ENCODE measurements at regions not wholly inside any gene's neighbourhood (a gene's known extent, or its start where the extent isn't known, plus 50 kb on each side); places are given as distances from the start of the nearest gene placed in this dataset.

DNA sequence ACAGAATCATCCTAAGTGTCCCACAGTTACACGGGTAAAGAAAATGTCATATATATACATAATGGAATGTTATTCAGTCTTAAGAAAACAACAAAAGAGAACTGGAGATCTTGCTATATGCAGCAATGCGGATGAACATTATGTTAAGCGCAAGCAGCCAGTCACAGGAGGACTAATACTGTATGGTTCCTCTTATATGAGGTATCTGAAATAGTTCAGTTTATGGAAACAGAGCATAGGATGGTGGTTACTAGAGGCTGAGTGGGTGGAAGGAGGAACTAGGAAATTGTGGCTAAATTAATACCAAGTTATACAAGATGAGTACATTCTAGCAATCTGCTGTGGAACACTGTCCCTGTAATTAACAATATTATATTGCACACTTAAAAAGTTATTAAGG is 834.3 kb downstream of the KCNT2 start:
- H3K4me1 ChIP-seq (ENCODE audit: insufficient read depth, low read length) = no peaks in the 10 kb centered on the region
- H3K9ac ChIP-seq (ENCODE audit: low read depth, low read length) = no peak overlapping the region
- no peaks in the 10 kb centered on the region for H3K36me3 ChIP-seq (ENCODE audit: insufficient read depth, low read length)
- H3K9me3 ChIP-seq (ENCODE audit: control insufficient read depth, insufficient read depth, low read length) = no peaks in the 10 kb centered on the region

DNA sequence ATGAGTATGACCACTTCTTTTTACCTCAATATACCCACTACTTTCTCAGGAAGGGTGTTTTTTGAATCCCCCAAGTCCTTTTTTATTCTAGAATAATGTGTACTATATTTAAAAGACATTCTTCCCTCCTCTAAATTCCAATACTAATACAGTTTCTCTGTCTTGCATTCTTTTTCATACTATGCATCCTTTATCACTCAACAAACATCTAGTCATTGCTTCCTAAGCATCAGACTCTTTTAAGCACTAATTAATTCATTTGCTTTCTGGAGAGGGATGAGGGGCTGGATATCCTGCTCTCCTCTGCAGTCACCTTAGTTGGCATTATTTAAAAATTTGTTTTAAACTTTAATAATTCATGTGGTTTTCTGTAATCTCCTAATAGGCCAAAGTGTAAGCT is 838.8 kb downstream of the KCNT2 start:
- Histone ChIP-seq H3K36me3 (ENCODE audit: insufficient read depth, low read length) (no peaks in the 10 kb centered on the region), H3K9me3 (ENCODE audit: control insufficient read depth, insufficient read depth, low read length) (no peaks in the 10 kb centered on the region), H3K4me1 (ENCODE audit: insufficient read depth, low read length) (no peaks in the 10 kb centered on the region), H3K9ac (ENCODE audit: low read depth, low read length) (no peak overlapping the region)

GRCh38 chr1:195768936-195769335 is 839.3 kb downstream of the KCNT2 start:
- Histone ChIP-seq H3K9ac (ENCODE audit: low read depth, low read length) (no peak overlapping the region), H3K36me3 (ENCODE audit: insufficient read depth, low read length) (no peaks in the 10 kb centered on the region), H3K4me1 (ENCODE audit: insufficient read depth, low read length) (no peaks in the 10 kb centered on the region), H3K9me3 (ENCODE audit: control insufficient read depth, insufficient read depth, low read length) (no peaks in the 10 kb centered on the region)

GRCh38 chr1:195768377-195768776 is 839.9 kb downstream of the KCNT2 start:
- H3K4me1 ChIP-seq (ENCODE audit: insufficient read depth, low read length) = no peaks in the 10 kb centered on the region
- no peaks in the 10 kb centered on the region for H3K36me3 ChIP-seq (ENCODE audit: insufficient read depth, low read length)
- no peaks in the 10 kb centered on the region for H3K9me3 ChIP-seq (ENCODE audit: control insufficient read depth, insufficient read depth, low read length)
- no peak overlapping the region for H3K9ac ChIP-seq (ENCODE audit: low read depth, low read length)

GRCh38 chr1:195766709-195767108 is 841.5 kb downstream of the KCNT2 start:
- no peak overlapping the region for H3K9ac ChIP-seq (ENCODE audit: low read depth, low read length)
- H3K4me1 ChIP-seq (ENCODE audit: insufficient read depth, low read length) = no peaks in the 10 kb centered on the region
- no peaks in the 10 kb centered on the region for H3K36me3 ChIP-seq (ENCODE audit: insufficient read depth, low read length)
- no peaks in the 10 kb centered on the region for H3K9me3 ChIP-seq (ENCODE audit: control insufficient read depth, insufficient read depth, low read length)

- Histone ChIP-seq H3K4me1 (ENCODE audit: insufficient read depth, low read length) (no peaks in the 10 kb centered on the region), H3K9me3 (ENCODE audit: control insufficient read depth, insufficient read depth, low read length) (no peaks in the 10 kb centered on the region), H3K36me3 (ENCODE audit: insufficient read depth, low read length) (no peaks in the 10 kb centered on the region), H3K9ac (ENCODE audit: low read depth, low read length) (no peak overlapping the region)
Observed at GRCh38 chr1:195765099-195765498, 843.1 kb downstream of the KCNT2 start.

GRCh38 chr1:195763907-195764374 is 844.3 kb downstream of the KCNT2 start:
- Histone ChIP-seq H3K9me3 (ENCODE audit: control insufficient read depth, insufficient read depth, low read length) (no peaks in the 10 kb centered on the region), H3K4me1 (ENCODE audit: insufficient read depth, low read length) (no peaks in the 10 kb centered on the region), H3K9ac (ENCODE audit: low read depth, low read length) (no peak overlapping the region), H3K36me3 (ENCODE audit: insufficient read depth, low read length) (no peaks in the 10 kb centered on the region)

DNA sequence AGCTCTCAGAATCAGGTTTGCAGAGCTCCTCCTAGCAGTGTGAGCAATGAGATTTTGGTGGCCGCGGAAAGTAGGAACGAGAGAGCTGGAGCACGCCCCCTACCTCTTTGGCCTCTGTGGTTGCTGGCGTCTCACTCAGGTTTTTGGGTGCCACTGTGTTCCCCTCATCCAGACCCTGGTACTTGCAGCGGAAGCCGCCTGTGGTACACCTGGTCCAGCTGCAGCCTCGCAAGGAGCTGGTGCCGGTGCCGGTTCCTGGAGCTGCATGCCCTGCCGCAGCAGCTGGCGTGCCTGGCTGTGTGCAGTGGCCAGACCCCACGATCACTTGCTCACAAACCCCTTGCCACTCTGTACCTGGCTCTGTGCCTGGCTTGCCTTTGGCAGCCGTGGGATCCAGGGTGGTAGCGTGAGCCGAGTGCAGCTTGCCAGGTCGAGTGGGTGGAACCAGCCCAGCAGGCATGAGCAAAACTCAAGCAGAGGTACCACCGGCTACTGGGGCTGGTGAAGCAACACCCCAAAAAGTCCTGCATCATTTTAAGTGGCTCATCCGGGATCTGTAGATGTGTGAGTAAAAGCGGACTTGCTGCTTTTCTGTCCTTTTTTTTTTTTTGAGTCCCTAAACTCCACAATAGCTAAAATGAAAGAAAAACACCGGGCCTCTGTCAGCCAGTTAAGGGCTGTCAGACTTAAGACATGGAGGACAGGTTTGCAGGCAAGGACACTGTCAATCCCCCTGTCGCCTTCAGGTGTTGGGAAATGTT is 844.9 kb downstream of the KCNT2 start:
- no peaks in the 10 kb centered on the region for H3K9me3 ChIP-seq (ENCODE audit: control insufficient read depth, insufficient read depth, low read length)
- H3K4me1 ChIP-seq (ENCODE audit: insufficient read depth, low read length) = no peaks in the 10 kb centered on the region
- no peaks in the 10 kb centered on the region for H3K36me3 ChIP-seq (ENCODE audit: insufficient read depth, low read length)
- no peak overlapping the region for H3K9ac ChIP-seq (ENCODE audit: low read depth, low read length)

DNA sequence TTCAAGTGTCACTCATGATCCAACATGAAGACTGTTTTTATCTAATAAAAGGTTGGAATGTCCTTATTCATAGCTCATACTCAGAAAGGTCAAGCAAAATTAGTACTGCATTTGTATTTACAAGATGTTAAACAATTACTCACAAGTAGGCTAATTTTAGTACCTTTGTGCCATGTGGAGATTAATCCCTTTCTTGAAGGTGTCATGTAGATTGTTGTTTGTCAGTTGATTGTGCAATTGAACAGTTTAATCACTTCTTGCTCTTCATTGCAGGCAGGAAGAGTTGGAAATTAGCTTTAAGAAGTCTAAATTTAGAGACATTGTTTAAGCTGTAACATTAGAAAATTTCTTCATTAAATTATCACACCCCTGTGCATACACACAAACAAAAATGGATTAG is 847.1 kb downstream of the KCNT2 start:
- Histone ChIP-seq H3K4me1 (ENCODE audit: insufficient read depth, low read length) (no peaks in the 10 kb centered on the region), H3K9me3 (ENCODE audit: control insufficient read depth, insufficient read depth, low read length) (no peaks in the 10 kb centered on the region), H3K9ac (ENCODE audit: low read depth, low read length) (no peak overlapping the region), H3K36me3 (ENCODE audit: insufficient read depth, low read length) (no peaks in the 10 kb centered on the region)

- Histone ChIP-seq H3K4me1 (ENCODE audit: insufficient read depth, low read length) (no peaks in the 10 kb centered on the region), H3K9me3 (ENCODE audit: control insufficient read depth, insufficient read depth, low read length) (no peaks in the 10 kb centered on the region; the same call in 1 of the 2 replicates), H3K9ac (ENCODE audit: low read depth, low read length) (no peak overlapping the region), H3K36me3 (ENCODE audit: insufficient read depth, low read length) (no peaks in the 10 kb centered on the region)
Observed at GRCh38 chr1:195756109-195756508, 852.1 kb downstream of the KCNT2 start.

GRCh38 chr1:195754874-195755273 is 853.4 kb downstream of the KCNT2 start:
- no peaks in the 10 kb centered on the region for H3K4me1 ChIP-seq (ENCODE audit: insufficient read depth, low read length)
- no peaks in the 10 kb centered on the region for H3K36me3 ChIP-seq (ENCODE audit: insufficient read depth, low read length)
- no peaks in the 10 kb centered on the region; the same call in 1 of the 2 replicates for H3K9me3 ChIP-seq (ENCODE audit: control insufficient read depth, insufficient read depth, low read length)
- H3K9ac ChIP-seq (ENCODE audit: low read depth, low read length) = no peak overlapping the region

- H3K9ac ChIP-seq (ENCODE audit: low read depth, low read length) = no peak overlapping the region
- H3K36me3 ChIP-seq (ENCODE audit: insufficient read depth, low read length) = no peaks in the 10 kb centered on the region
- H3K9me3 ChIP-seq (ENCODE audit: control insufficient read depth, insufficient read depth, low read length) = no peaks in the 10 kb centered on the region; the same call in 1 of the 2 replicates
- H3K4me1 ChIP-seq (ENCODE audit: insufficient read depth, low read length) = no peaks in the 10 kb centered on the region
Observed at GRCh38 chr1:195754303-195754702, 853.9 kb downstream of the KCNT2 start.

DNA sequence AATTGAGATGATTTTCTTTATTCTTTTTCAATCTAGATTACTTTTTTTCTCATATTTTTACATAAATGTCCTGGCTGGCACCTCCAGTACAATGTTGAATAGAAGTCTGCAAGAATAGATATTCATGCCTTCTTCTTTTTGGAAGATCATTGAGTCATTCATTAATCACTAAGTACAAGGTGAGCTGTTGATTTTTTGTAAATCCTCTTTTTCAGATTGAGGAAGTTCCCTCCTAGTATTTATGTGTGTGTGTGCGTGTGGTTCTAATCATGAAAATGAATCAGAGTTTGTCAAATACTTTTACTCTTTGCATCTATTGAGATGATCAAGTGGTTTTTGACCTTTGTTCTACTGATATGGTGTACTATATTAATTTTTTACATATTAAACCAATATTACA is 859.3 kb downstream of the KCNT2 start:
- Histone ChIP-seq H3K36me3 (ENCODE audit: insufficient read depth, low read length) (no peaks in the 10 kb centered on the region), H3K4me1 (ENCODE audit: insufficient read depth, low read length) (no peaks in the 10 kb centered on the region), H3K9ac (ENCODE audit: low read depth, low read length) (no peak overlapping the region), H3K9me3 (ENCODE audit: control insufficient read depth, insufficient read depth, low read length) (no peaks in the 10 kb centered on the region; the same call in 1 of the 2 replicates)

GRCh38 chr1:195745189-195746010 is 862.8 kb downstream of the KCNT2 start:
- Histone ChIP-seq H3K9ac (ENCODE audit: low read depth, low read length) (no peak overlapping the region), H3K9me3 (ENCODE audit: control insufficient read depth, insufficient read depth, low read length) (no peaks in the 10 kb centered on the region), H3K36me3 (ENCODE audit: insufficient read depth, low read length) (no peaks in the 10 kb centered on the region), H3K4me1 (ENCODE audit: insufficient read depth, low read length) (peaks cover 9% of the 10 kb centered on the region)

GRCh38 chr1:195744256-195744655 is 864.0 kb downstream of the KCNT2 start:
- Histone ChIP-seq H3K9me3 (ENCODE audit: control insufficient read depth, insufficient read depth, low read length) (no peaks in the 10 kb centered on the region), H3K36me3 (ENCODE audit: insufficient read depth, low read length) (no peaks in the 10 kb centered on the region), H3K9ac (ENCODE audit: low read depth, low read length) (no peak overlapping the region), H3K4me1 (ENCODE audit: insufficient read depth, low read length) (peaks cover 12% of the 10 kb centered on the region)
